ENCODE measurements at regions not wholly inside any gene's neighbourhood (a gene's known extent, or its start where the extent isn't known, plus 50 kb on each side); places are given as distances from the start of the nearest gene placed in this dataset.
"Not testable (repeated sequence)": the region's sequence is repeated elsewhere in the genome, so short reads cannot be mapped to it uniquely, and the experiment has no call there.

GRCh38 chr5:125912028-125912427 is 511.2 kb upstream of the GRAMD2B start:
- no peak for DNase-seq

GRCh38 chr5:125913200-125913599 is 510.0 kb upstream of the GRAMD2B start:
- no peak for DNase-seq

GRCh38 chr5:125914471-125914870 is 508.7 kb upstream of the GRAMD2B start:
- DNase-seq = no peak

GRCh38 chr5:125923958-125924357 is 499.3 kb upstream of the GRAMD2B start:
- not testable (repeated sequence) for DNase-seq

- no peak for DNase-seq
These were observed 497.0 kb upstream of the GRAMD2B start for GRCh38 chr5:125926172-125926571.

- DNase-seq = no peak
These were observed 494.5 kb upstream of the GRAMD2B start for GRCh38 chr5:125928663-125929062.

- DNase-seq = no peak
These were observed 473.1 kb upstream of the GRAMD2B start for GRCh38 chr5:125950012-125950615.

GRCh38 chr5:125961150-125961549 is 462.1 kb upstream of the GRAMD2B start:
- no peak for DNase-seq

- DNase-seq = no peak
These were observed 457.6 kb upstream of the GRAMD2B start for GRCh38 chr5:125965577-125965976.

GRCh38 chr5:125967576-125967975 is 455.6 kb upstream of the GRAMD2B start:
- DNase-seq = no peak

- no peak for DNase-seq
These were observed 454.0 kb upstream of the GRAMD2B start for GRCh38 chr5:125969011-125969813.

- no peak for DNase-seq
These were observed 453.4 kb upstream of the GRAMD2B start for GRCh38 chr5:125969814-125970171.

GRCh38 chr5:125970631-125971307 is 452.4 kb upstream of the GRAMD2B start:
- no peak for DNase-seq

- no peak for DNase-seq
These were observed 450.5 kb upstream of the GRAMD2B start for GRCh38 chr5:125972706-125973105.

GRCh38 chr5:125974679-125975078 is 448.5 kb upstream of the GRAMD2B start:
- no peak for DNase-seq

- no peak for DNase-seq
These were observed 446.7 kb upstream of the GRAMD2B start for GRCh38 chr5:125976421-125977000.

- DNase-seq = no peak
These were observed 445.2 kb upstream of the GRAMD2B start for GRCh38 chr5:125978015-125978414.

- no peak for DNase-seq
These were observed 443.6 kb upstream of the GRAMD2B start for GRCh38 chr5:125979636-125980035.

- no peak for DNase-seq
These were observed 442.2 kb upstream of the GRAMD2B start for GRCh38 chr5:125981016-125981415.

GRCh38 chr5:125987677-125988255 is 435.4 kb upstream of the GRAMD2B start:
- no peak for DNase-seq

- DNase-seq = no peak
These were observed 431.2 kb upstream of the GRAMD2B start for GRCh38 chr5:125992050-125992449.

- DNase-seq = not testable (repeated sequence)
These were observed 423.8 kb upstream of the GRAMD2B start for GRCh38 chr5:125999271-126000030.
